Fibroblast of skin of left biceps (primary cell): ENCODE measurements at regions not wholly inside any gene's neighbourhood (a gene's known extent, or its start where the extent isn't known, plus 50 kb on each side); places are given as distances from the start of the nearest gene placed in this dataset.
"Not testable (repeated sequence)": the region's sequence is repeated elsewhere in the genome, so short reads cannot be mapped to it uniquely, and the experiment has no call there.

Experiments used
- DNase-seq, 2 experiments: peaks; one replicate each; pipeline ENCODE4 v3.0.0-alpha.2; 2013; ENCODE audit warnings: low read depth in 2 of 2

GRCh38 chr1:73491621-73492020 lies 706.4 kb downstream of the LRRIQ3 start:
- no peak for DNase-seq

GRCh38 chr1:73475316-73475870 lies 722.6 kb downstream of the LRRIQ3 start:
- DNase-seq = no peak

- DNase-seq = no peak
Observed at GRCh38 chr1:73472810-73473209, 725.2 kb downstream of the LRRIQ3 start.

GRCh38 chr1:73467731-73468130 lies 730.2 kb downstream of the LRRIQ3 start:
- no peak for DNase-seq

- no peak for DNase-seq
Observed at GRCh38 chr1:73463873-73464272, 734.1 kb downstream of the LRRIQ3 start.

- DNase-seq = no peak
Observed at GRCh38 chr1:73452522-73452921, 745.5 kb downstream of the LRRIQ3 start.

GRCh38 chr1:73450668-73451067 lies 747.3 kb downstream of the LRRIQ3 start:
- DNase-seq = not testable (repeated sequence)

- DNase-seq = no peak
Observed at GRCh38 chr1:73411479-73411878, 786.5 kb downstream of the LRRIQ3 start.

- no peak for DNase-seq
Observed at GRCh38 chr1:73401666-73402065, 796.3 kb downstream of the LRRIQ3 start.

- DNase-seq = no peak
Observed at GRCh38 chr1:73382966-73383365, 815.0 kb downstream of the LRRIQ3 start.

- no peak for DNase-seq
Observed at GRCh38 chr1:73366734-73367413, 831.1 kb downstream of the LRRIQ3 start.

- DNase-seq = no peak
Observed at GRCh38 chr1:73359001-73359400, 839.0 kb downstream of the LRRIQ3 start.

GRCh38 chr1:73356485-73356884 lies 841.5 kb downstream of the LRRIQ3 start:
- DNase-seq = no peak

- DNase-seq = no peak
Observed at GRCh38 chr1:73343947-73344346, 854.0 kb downstream of the LRRIQ3 start.

GRCh38 chr1:73333847-73334503 lies 864.0 kb downstream of the LRRIQ3 start:
- DNase-seq = no peak

GRCh38 chr1:73331726-73332125 lies 866.2 kb downstream of the LRRIQ3 start:
- DNase-seq = no peak

- no peak for DNase-seq
Observed at GRCh38 chr1:73327998-73328397, 870.0 kb downstream of the LRRIQ3 start.

GRCh38 chr1:73327180-73327793 lies 870.7 kb downstream of the LRRIQ3 start:
- no peak for DNase-seq

- no peak for DNase-seq
Observed at GRCh38 chr1:73326663-73327062, 871.3 kb downstream of the LRRIQ3 start.

- no peak for DNase-seq
Observed at GRCh38 chr1:73310797-73311381, 887.1 kb downstream of the LRRIQ3 start.

- DNase-seq = no peak
Observed at GRCh38 chr1:73306899-73307555, 890.9 kb downstream of the LRRIQ3 start.

GRCh38 chr1:73273886-73274285 lies 924.1 kb downstream of the LRRIQ3 start:
- no peak for DNase-seq
